Neural progenitor cell (in vitro differentiated cells): ENCODE measurements at regions not wholly inside any gene's neighbourhood (a gene's known extent, or its start where the extent isn't known, plus 50 kb on each side); places are given as distances from the start of the nearest gene placed in this dataset.

Experiments
- EZH2 ChIP-seq: fragments of 200-600 bp; sonication (generic); IDR thresholded peaks from 2 replicates; pipeline ENCODE4 v1.6.1; 2017; ENCODE audit warnings: antibody characterized with exemption, mild to moderate bottlenecking, moderate library complexity
- TF ChIP-seq, protein P1 (sequence below): fragments of 200-600 bp; sonication (generic); IDR thresholded peaks from 2 replicates; pipeline ENCODE4 v1.5.1; 2017; ENCODE audit warnings: antibody characterized with exemption, mild to moderate bottlenecking

DNA sequence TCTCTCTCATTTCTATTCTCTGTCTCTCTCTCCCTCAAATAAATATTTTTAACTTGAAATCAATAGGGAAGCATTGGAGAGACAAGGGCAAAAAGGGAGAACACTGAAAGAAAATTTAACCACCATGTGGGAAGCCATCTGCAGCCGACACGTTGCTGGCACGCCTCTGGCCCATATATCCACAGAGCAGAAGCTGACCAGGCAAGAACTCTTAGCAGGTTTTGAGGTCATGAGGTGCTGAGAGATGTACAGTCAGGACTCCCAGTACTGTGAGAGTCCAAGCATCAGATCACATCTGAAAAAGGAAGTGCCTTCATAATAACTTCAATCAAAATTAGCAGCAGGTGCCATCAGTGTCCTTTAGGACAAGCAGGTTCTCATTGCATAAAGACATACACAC is 156.6 kb downstream of the AKAIN1 start:
- TF ChIP-seq, protein P1, sequence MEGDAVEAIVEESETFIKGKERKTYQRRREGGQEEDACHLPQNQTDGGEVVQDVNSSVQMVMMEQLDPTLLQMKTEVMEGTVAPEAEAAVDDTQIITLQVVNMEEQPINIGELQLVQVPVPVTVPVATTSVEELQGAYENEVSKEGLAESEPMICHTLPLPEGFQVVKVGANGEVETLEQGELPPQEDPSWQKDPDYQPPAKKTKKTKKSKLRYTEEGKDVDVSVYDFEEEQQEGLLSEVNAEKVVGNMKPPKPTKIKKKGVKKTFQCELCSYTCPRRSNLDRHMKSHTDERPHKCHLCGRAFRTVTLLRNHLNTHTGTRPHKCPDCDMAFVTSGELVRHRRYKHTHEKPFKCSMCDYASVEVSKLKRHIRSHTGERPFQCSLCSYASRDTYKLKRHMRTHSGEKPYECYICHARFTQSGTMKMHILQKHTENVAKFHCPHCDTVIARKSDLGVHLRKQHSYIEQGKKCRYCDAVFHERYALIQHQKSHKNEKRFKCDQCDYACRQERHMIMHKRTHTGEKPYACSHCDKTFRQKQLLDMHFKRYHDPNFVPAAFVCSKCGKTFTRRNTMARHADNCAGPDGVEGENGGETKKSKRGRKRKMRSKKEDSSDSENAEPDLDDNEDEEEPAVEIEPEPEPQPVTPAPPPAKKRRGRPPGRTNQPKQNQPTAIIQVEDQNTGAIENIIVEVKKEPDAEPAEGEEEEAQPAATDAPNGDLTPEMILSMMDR, result no peak
- no peak for TF ChIP-seq EZH2
